OCI-LY7 (cell line): ENCODE measurements at regions not wholly inside any gene's neighbourhood (a gene's known extent, or its start where the extent isn't known, plus 50 kb on each side); places are given as distances from the start of the nearest gene placed in this dataset.

ENCODE experiments used
- EZH2phosphoT487 ChIP-seq: fragments of 200-600 bp; sonication (generic); IDR thresholded peaks from 2 replicates; pipeline ENCODE4 v1.6.1; 2018; ENCODE audit warnings: low read depth, borderline replicate concordance, mild to moderate bottlenecking, mixed run types, antibody characterized with exemption, low read length, moderate library complexity, mixed read lengths
- TF ChIP-seq, protein P1 (sequence below): fragments of 200-600 bp; sonication (generic); conservative IDR thresholded peaks from 2 replicates; pipeline ENCODE4 v1.5.1; 2014; ENCODE audit warnings: mild to moderate bottlenecking, antibody characterized with exemption, low read length, moderate library complexity, mixed read lengths

DNA sequence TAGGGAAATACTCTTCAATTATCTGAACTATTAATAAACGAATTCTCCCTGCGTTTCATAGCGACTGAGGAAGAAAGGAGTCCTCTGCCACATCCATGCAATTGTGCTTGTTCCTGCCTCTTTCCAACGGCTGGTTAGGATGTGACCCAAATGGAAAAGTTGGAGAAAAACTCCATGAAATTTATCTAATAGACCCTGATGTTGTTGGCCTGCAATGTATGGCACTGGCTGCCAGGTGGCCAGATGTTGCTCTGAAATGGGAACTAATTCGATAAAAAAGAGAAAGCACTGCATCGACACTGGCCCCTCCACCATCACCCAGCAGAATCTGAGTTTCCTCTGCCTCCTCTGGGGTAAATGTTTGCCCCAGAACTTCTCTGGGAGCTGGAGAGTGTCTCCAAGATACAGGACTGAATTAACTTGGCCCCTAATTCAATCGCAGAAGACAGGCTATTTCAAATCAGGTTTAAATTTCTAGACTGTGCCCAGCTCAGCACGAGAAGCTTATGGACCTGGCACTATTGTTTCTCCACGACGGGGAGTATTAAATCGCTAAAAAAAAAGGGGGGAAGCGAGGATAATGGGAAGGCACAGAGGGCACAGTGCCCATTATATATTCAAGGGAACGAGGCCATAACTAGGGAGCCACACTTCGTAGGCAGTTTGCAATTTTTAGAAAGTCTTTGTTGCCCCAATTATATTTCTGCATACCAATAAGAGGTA lies 103.9 kb downstream of the ZIC5 start:
- TF ChIP-seq, protein P1, sequence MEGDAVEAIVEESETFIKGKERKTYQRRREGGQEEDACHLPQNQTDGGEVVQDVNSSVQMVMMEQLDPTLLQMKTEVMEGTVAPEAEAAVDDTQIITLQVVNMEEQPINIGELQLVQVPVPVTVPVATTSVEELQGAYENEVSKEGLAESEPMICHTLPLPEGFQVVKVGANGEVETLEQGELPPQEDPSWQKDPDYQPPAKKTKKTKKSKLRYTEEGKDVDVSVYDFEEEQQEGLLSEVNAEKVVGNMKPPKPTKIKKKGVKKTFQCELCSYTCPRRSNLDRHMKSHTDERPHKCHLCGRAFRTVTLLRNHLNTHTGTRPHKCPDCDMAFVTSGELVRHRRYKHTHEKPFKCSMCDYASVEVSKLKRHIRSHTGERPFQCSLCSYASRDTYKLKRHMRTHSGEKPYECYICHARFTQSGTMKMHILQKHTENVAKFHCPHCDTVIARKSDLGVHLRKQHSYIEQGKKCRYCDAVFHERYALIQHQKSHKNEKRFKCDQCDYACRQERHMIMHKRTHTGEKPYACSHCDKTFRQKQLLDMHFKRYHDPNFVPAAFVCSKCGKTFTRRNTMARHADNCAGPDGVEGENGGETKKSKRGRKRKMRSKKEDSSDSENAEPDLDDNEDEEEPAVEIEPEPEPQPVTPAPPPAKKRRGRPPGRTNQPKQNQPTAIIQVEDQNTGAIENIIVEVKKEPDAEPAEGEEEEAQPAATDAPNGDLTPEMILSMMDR, result no peak
- TF ChIP-seq EZH2phosphoT487, result no peak
